BLaER1 treated with 17β-estradiol and CSF1 and Interleukin-3, amounts not matched to agents 10 nM and 100 nM (cell line): ENCODE measurements at regions not wholly inside any gene's neighbourhood (a gene's known extent, or its start where the extent isn't known, plus 50 kb on each side); places are given as distances from the start of the nearest gene placed in this dataset.

Experiments used
- H3K27ac ChIP-seq, 11 experiments: shearing (Covaris generic); formaldehyde crosslinking; 2 replicates each; pipeline ENCODE4 v1.8.1; 2022
- H3K27me3 ChIP-seq, 11 experiments: shearing (Covaris generic); formaldehyde crosslinking; 2 replicates each; pipeline ENCODE4 v1.8.1; 2022
- H3K36me3 ChIP-seq, 11 experiments: shearing (Covaris generic); formaldehyde crosslinking; 2 replicates each; pipeline ENCODE4 v1.8.1; 2022
- H3K4me1 ChIP-seq, 10 experiments: shearing (Covaris generic); formaldehyde crosslinking; 2 replicates each; pipeline ENCODE4 v1.8.1; 2022
- H3K4me2 ChIP-seq, 11 experiments: shearing (Covaris generic); formaldehyde crosslinking; 2 replicates each; pipeline ENCODE4 v1.8.1; 2022
- H3K4me3 ChIP-seq, 10 experiments: shearing (Covaris generic); formaldehyde crosslinking; 2 replicates each; pipeline ENCODE4 v1.8.1; 2022
- H3K9ac ChIP-seq, 11 experiments: shearing (Covaris generic); formaldehyde crosslinking; 2 replicates each; pipeline ENCODE4 v1.8.1; 2022
- H3K9me3 ChIP-seq, 11 experiments: shearing (Covaris generic); formaldehyde crosslinking; replicated peaks in 1 of 11; 2 replicates each; pipeline ENCODE4 v1.8.1; 2022
- H4K20me1 ChIP-seq, 11 experiments: shearing (Covaris generic); formaldehyde crosslinking; 2 replicates each; pipeline ENCODE4 v1.8.1; 2022
- Cebpa-rat ChIP-seq, 11 experiments: shearing (Covaris generic); IDR thresholded peaks; 2 replicates each; pipeline ENCODE4 v1.8.1; 2022

- Histone ChIP-seq H3K27ac (no peak overlapping the region), H3K4me2 (no peak overlapping the region), H3K9me3 (no peaks in the 10 kb centered on the region), H3K9ac (no peak overlapping the region), H3K4me1 (no peaks in the 10 kb centered on the region), H3K27me3 (no peaks in the 10 kb centered on the region), H3K4me3 (no peak overlapping the region), H4K20me1 (no peaks in the 10 kb centered on the region), H3K36me3 (no peaks in the 10 kb centered on the region)
- no peak for TF ChIP-seq Cebpa-rat (IDR thresholded peaks at IDR 0.05)
Observed at GRCh38 chr6:141258516-141258915, 874.2 kb upstream of the GJE1 start.

GRCh38 chr6:141254336-141254735 lies 878.4 kb upstream of the GJE1 start:
- Histone ChIP-seq H3K27me3 (no peaks in the 10 kb centered on the region), H3K9me3 (no peaks in the 10 kb centered on the region), H3K4me2 (no peak overlapping the region), H3K27ac (no peak overlapping the region), H3K36me3 (no peaks in the 10 kb centered on the region), H3K4me1 (no peaks in the 10 kb centered on the region), H3K4me3 (no peak overlapping the region), H4K20me1 (no peaks in the 10 kb centered on the region), H3K9ac (no peak overlapping the region)
- no peak for TF ChIP-seq Cebpa-rat (IDR thresholded peaks at IDR 0.05)

DNA sequence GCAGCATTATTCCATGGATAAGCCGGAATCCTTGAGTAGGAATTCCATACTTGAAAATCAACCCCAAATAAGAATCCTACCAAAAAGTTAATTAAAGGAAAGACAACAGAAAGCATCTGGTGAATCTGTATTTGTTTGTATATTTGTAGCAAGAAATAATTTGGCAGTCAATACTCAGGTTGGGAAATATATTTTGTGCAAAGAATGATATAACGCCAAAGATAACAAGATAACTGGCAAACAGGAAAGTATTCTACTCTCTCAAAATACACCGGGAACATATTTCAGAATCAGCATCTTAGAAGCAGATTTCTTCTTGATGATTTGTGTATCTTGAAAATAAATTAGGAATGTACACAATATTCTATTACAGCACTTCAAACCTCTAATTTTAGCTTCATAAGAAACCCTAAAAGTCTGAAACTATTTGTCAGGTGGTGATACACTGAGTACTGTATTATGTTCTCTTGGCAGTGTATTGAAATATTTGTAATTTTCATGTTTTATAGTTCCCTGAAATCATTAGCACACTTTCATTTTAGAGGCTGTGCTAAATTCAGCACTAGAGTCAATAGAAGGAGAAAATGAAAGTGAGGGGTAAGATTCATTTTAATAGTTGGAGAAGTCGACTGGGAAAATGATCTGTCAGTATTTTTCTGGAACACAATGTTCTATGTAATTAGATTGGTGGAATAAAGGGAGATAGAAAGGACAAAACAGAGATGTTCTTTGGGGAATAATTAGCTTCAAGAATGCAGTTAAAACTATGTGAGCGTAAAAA lies 879.7 kb upstream of the GJE1 start:
- Histone ChIP-seq H3K4me3 (no peak overlapping the region), H3K36me3 (no peaks in the 10 kb centered on the region), H3K4me2 (no peak overlapping the region), H3K9me3 (no peaks in the 10 kb centered on the region), H3K27ac (no peak overlapping the region), H3K9ac (no peak overlapping the region), H4K20me1 (no peaks in the 10 kb centered on the region), H3K27me3 (no peaks in the 10 kb centered on the region), H3K4me1 (no peaks in the 10 kb centered on the region)
- TF ChIP-seq Cebpa-rat (IDR thresholded peaks at IDR 0.05): no peak

DNA sequence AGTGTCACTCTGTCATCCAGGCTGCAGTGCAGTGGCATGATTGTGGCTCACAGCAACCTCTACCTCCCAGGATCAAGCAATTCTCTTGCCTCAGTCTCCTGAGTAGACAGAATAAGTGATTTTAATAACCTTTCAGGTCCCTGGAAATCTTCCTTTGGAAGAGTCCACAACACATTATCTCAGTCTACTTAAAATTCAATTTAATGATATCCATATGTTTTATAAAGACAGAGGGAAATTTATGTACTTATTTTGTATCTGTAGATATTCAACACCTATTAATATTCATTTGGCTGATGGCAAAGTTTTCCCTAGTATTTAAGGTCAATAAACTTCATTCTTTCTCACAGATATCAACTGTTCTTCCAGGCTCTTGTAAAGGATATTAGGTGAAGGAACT lies 881.4 kb upstream of the GJE1 start:
- TF ChIP-seq Cebpa-rat (IDR thresholded peaks at IDR 0.05): no peak
- Histone ChIP-seq H3K36me3 (no peaks in the 10 kb centered on the region), H3K4me3 (no peak overlapping the region)

DNA sequence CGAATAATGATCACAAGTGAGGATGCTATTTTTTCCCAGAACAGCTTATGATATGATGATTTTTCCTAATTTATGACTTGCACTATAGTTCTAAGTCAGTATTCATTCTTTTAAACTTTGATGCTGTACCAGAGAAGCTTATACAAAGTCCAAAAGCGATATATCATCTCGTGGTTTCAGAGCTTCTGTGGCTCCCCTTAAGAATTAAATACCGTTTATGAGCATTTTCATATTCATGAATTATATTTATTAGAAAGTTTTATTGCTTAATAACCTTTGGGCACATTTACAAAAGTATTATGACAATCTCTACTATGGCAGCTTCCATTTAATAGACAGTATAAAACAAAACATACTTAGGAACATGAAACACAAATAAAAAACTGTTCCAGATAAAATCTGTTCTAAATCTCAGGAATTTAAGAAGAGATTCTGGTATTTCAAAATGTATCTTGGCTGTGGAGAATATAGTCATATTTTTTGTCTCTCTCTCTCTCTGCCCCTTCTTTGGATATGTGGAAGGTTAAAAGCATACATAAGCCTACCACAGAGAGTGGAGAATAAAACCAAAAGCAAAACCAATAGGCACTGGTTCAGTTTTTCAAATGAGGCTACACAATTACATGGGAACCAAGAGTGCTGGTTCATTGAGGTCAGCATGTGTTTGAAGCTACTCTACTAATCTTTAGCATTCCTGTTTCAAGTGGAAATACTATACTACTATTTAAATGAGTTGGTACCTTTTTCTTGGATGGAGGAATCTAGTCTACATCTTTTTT lies 884.5 kb upstream of the GJE1 start:
- H3K36me3 ChIP-seq: no peaks in the 10 kb centered on the region
- no peak overlapping the region for H3K27ac ChIP-seq
- H3K9ac ChIP-seq: no peak overlapping the region
- H3K27me3 ChIP-seq: no peaks in the 10 kb centered on the region
- H3K4me3 ChIP-seq: no peak overlapping the region
- no peak overlapping the region for H3K4me2 ChIP-seq
- no peaks in the 10 kb centered on the region for H3K4me1 ChIP-seq
- H4K20me1 ChIP-seq: no peaks in the 10 kb centered on the region
- TF ChIP-seq Cebpa-rat (IDR thresholded peaks at IDR 0.05): no peak
- H3K9me3 ChIP-seq: no peaks in the 10 kb centered on the region

More for the DNA sequence above, 881.4 kb upstream of the GJE1 start:
- Histone ChIP-seq H3K4me2 (no peak overlapping the region), H4K20me1 (no peaks in the 10 kb centered on the region), H3K27ac (no peak overlapping the region), H3K27me3 (no peaks in the 10 kb centered on the region), H3K9ac (no peak overlapping the region), H3K9me3 (no peaks in the 10 kb centered on the region), H3K4me1 (no peaks in the 10 kb centered on the region)

DNA sequence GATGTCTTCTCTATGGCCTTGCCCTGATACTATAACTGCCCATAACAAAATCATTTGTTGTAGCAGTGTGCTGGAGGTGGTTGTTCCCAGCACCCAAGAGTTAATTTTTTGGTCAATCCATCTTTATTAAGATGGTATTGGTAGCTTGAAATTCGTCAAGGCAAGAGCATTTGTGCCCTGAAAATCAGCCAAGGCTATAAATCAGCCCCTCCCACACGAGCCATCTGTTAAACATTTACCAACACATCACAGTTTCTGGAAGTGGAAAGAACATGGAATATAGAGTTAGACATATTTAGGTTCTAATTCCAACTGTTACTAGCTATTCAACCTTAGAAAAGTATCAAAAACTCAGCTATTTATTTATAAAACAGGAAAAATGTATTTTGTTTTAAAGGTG lies 888.4 kb upstream of the GJE1 start:
- Histone ChIP-seq H3K4me3 (no peak overlapping the region), H3K36me3 (no peaks in the 10 kb centered on the region), H3K9ac (no peak overlapping the region), H3K4me1 (no peaks in the 10 kb centered on the region), H3K27me3 (no peaks in the 10 kb centered on the region), H3K4me2 (no peak overlapping the region), H3K9me3 (no peaks in the 10 kb centered on the region), H3K27ac (no peak overlapping the region), H4K20me1 (no peaks in the 10 kb centered on the region)
- no peak for TF ChIP-seq Cebpa-rat (IDR thresholded peaks at IDR 0.05)

DNA sequence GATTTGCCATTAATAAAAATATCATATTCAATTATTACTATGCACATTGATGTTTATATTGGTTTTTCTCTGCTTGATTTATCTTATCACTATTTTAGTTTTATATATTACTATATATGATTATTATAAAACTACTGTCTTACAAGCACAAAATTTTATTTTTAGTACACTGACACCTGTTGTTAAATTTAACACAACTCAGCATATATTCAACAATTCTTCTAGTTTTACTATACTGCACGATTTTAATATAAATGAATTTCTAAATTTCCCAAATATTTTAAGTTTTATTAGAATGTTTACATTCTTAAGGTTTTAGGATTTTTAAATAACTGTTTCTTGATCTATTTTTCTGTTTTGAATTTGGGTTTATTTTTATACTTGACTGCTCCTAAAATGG lies 889.8 kb upstream of the GJE1 start:
- H3K4me1 ChIP-seq: no peaks in the 10 kb centered on the region
- no peak for TF ChIP-seq Cebpa-rat (IDR thresholded peaks at IDR 0.05)
- H3K27ac ChIP-seq: no peak overlapping the region
- H4K20me1 ChIP-seq: no peaks in the 10 kb centered on the region
- H3K4me2 ChIP-seq: no peak overlapping the region
- H3K9ac ChIP-seq: no peak overlapping the region
- H3K9me3 ChIP-seq: no peaks in the 10 kb centered on the region
- H3K36me3 ChIP-seq: no peaks in the 10 kb centered on the region
- H3K27me3 ChIP-seq: no peaks in the 10 kb centered on the region
- H3K4me3 ChIP-seq: no peak overlapping the region

GRCh38 chr6:141229296-141229695 lies 903.4 kb upstream of the GJE1 start:
- H3K4me3 ChIP-seq: no peak overlapping the region
- no peaks in the 10 kb centered on the region for H3K4me1 ChIP-seq
- TF ChIP-seq Cebpa-rat (IDR thresholded peaks at IDR 0.05): no peak

GRCh38 chr6:141218583-141218982 lies 914.1 kb upstream of the GJE1 start:
- H3K4me2 ChIP-seq: peak overlapping the region in 3 of 11 experiments; percentile 26 to 58 (median 57); a peak in 3 of 22 replicates
- H3K9ac ChIP-seq: no peak overlapping the region; a peak in 1 of 22 replicates
- no peaks in the 10 kb centered on the region for H3K36me3 ChIP-seq
- H3K27me3 ChIP-seq: no peaks in the 10 kb centered on the region
- peaks cover 0 to 16% (median 4%) of the 10 kb centered on the region in 10 experiments; a peak in 11 of 20 replicates for H3K4me1 ChIP-seq
- H3K27ac ChIP-seq: peak overlapping the region in 4 of 11 experiments; percentile 28 to 67 (median 49); a peak in 7 of 22 replicates
- no peaks in the 10 kb centered on the region for H4K20me1 ChIP-seq
- TF ChIP-seq Cebpa-rat (IDR thresholded peaks at IDR 0.05): no peak
- no peak overlapping the region for H3K4me3 ChIP-seq
- peaks cover 0 to 7% (median 0%) of the 10 kb centered on the region in 11 experiments; a peak in 1 of 22 replicates for H3K9me3 ChIP-seq

More at GRCh38 chr6:141229296-141229695, 903.4 kb upstream of the GJE1 start:
- Histone ChIP-seq H4K20me1 (no peaks in the 10 kb centered on the region), H3K9me3 (peaks cover 0 to 9% (median 0%) of the 10 kb centered on the region in 11 experiments; a peak in 5 of 22 replicates), H3K9ac (no peak overlapping the region), H3K27me3 (no peaks in the 10 kb centered on the region), H3K4me2 (no peak overlapping the region), H3K27ac (no peak overlapping the region), H3K36me3 (no peaks in the 10 kb centered on the region)
